CD4-positive, alpha-beta T cell treated with Interleukin-15 for 1 hour (primary cell): ENCODE measurements at regions not wholly inside any gene's neighbourhood (a gene's known extent, or its start where the extent isn't known, plus 50 kb on each side); places are given as distances from the start of the nearest gene placed in this dataset.
"Not testable (repeated sequence)": the region's sequence is repeated elsewhere in the genome, so short reads cannot be mapped to it uniquely, and the experiment has no call there.

Experiments
- DNase-seq: peaks from one replicate; pipeline ENCODE4 v3.0.0-alpha.2; 2020

DNA sequence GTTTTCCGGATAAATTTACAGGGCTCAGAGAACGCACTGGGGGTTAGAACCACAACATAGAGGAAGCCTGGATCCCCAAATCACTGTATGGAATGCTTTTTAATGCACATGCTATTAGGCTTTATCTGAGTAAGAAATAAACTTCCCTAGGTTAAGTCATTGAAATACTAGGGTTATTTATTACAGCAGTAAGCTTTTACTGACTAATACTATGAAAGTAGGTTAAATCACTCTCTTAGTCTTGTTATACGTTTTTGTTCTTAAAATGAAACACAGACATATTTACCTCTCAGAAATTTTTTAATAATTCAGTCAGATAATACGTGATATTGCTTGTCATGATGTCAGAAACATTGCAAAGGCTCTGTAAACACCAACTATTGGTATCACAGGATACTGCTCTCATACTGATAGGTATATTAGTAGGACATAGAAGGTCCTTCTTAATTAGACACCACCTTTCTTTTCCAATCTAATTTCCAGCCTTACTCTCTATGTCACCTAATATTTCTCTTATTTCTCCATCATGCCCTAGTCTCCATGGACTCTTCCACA lies 162.7 kb upstream of the NYAP2 start:
- no peak for DNase-seq

- DNase-seq: no peak
Observed at GRCh38 chr2:225233234-225233633, 166.3 kb upstream of the NYAP2 start.

GRCh38 chr2:225231900-225232299 lies 167.6 kb upstream of the NYAP2 start:
- DNase-seq: no peak

- not testable (repeated sequence) for DNase-seq
Observed at GRCh38 chr2:225229346-225229745, 170.2 kb upstream of the NYAP2 start.

- DNase-seq: no peak
Observed at GRCh38 chr2:225226441-225226840, 173.1 kb upstream of the NYAP2 start.

GRCh38 chr2:225223301-225223700 lies 176.2 kb upstream of the NYAP2 start:
- DNase-seq: no peak

GRCh38 chr2:225207471-225207870 lies 165.2 kb upstream of the DOCK10 start:
- no peak for DNase-seq

DNA sequence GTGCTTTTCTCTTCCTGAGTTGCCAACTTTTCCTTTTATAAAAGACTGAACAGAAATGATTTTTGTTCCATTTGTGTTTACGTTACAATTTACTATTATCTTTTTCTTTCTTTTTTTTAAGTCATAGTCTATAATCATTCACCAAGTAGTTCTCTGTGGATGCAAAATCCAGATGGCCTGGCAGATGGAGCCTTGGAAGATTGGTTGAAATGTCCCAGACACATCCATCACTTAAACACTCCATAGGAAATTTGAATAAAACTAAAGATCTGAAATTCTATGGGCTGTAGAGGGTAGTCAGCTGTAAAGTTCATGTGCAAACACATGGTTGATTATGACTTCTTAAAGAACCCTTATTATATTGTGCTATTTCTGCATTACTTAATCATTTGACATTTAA lies 164.8 kb upstream of the DOCK10 start:
- DNase-seq: no peak

GRCh38 chr2:225196579-225196978 lies 154.3 kb upstream of the DOCK10 start:
- DNase-seq: no peak

GRCh38 chr2:225192869-225193268 lies 150.6 kb upstream of the DOCK10 start:
- no peak for DNase-seq

DNA sequence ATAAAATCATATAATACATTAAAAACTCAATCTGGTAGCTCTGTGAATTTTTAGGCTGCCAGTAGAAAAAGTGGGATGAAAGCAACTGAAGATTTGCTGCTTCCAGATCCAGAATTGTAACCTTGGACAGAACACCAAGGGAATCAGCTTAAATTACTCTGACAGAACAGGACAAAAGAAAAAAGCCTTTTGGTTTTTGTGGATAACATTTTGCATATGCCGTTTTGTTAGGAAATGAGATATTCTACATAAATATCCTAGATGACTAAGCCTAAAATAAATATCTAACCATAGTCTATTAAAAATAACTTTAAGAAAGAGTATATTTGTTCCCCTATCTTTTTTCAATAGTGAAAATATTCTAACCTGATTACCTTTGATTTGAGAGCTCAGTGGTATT lies 148.7 kb upstream of the DOCK10 start:
- no peak for DNase-seq

GRCh38 chr2:225184948-225185347 lies 142.7 kb upstream of the DOCK10 start:
- no peak for DNase-seq

GRCh38 chr2:225182126-225182525 lies 139.9 kb upstream of the DOCK10 start:
- no peak for DNase-seq

GRCh38 chr2:225177098-225177497 lies 134.8 kb upstream of the DOCK10 start:
- no peak for DNase-seq

GRCh38 chr2:225173909-225174308 lies 131.6 kb upstream of the DOCK10 start:
- no peak for DNase-seq

GRCh38 chr2:225171350-225171749 lies 129.1 kb upstream of the DOCK10 start:
- DNase-seq: no peak

DNA sequence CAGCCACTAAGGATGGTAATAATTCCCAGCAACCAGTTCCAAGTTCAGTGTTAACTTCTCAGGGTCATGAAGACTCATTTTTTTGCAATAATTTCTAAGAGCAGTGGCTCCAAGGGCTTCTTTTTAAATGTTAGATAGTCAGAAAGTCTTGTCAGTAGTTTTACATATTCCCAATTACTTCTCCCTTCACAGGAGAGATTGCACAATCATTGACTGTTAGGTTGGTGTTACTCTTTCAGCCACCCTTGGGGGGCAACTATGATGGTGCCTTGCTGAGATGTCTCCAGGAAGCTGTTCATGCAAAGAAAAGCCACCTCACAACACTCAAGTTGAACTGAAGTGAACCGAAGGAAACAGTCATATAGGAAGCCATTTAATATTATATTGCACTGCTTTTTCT lies 127.9 kb upstream of the DOCK10 start:
- DNase-seq: no peak

- no peak for DNase-seq
Observed at GRCh38 chr2:225169396-225169795, 127.1 kb upstream of the DOCK10 start.

DNA sequence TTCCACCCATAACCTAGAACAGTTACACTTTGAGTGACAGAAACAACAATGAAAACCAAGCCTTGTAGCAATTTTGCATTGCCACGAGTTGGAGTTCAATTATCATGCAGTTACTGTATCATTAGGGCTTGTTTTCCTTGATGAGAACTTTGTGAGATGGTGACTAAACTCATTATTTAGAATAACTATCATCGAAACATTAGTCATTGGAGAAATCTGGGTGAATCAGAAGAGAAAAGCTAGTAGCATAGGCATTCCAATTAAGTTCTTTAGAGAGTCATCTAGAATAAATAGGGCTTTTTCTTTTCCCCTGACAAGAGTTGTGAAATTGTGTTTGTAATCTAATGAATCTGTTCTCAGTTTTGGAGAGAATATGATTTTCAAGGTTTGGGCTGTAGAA lies 122.8 kb upstream of the DOCK10 start:
- DNase-seq: no peak

GRCh38 chr2:225164401-225165050 lies 122.3 kb upstream of the DOCK10 start:
- DNase-seq: no peak

DNA sequence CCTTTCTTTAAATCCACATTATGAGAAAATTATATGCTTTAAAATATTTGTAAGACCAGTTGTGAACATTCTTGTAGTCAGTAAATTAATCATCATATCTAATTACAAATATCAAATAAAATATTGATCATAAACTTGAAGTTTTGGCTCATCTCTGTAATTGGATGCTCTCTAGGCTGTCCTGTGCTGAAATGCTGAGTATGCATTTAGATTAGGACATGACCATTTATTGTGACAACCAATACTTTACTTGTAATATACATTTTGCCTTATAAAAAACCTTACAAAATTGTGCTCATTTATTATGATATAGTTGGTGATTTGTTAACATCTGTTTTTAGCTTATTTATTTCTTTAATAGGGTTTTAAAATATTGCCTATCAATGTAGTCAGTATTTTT lies 116.1 kb upstream of the DOCK10 start:
- no peak for DNase-seq

DNA sequence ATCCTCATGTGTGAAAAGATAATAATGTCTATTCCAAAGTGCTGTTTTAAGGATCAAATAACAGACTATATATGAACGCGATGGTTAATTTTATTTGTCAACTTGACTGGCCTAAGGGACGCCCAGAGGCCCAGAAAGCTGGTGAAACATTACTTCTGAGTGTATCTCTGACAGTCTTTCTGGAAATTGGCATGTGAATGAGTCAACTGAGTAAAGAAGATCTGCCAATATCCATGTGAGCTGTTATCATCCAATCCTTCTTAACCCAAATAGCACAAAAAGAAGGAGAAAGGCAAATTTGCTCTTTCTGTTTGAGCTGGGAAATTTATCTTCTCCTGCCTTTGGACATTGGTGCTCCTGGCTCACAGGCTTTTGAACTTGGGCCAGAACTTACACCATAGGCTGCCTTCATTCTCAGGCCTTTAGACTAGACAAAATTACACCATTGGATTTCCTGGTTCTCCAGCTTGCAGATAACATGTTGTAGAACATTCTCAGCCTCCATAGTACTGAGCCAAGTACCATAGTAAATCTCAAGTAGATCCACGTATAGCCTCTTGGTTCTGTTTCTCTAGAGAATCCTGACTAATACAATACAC lies 114.7 kb upstream of the DOCK10 start:
- DNase-seq: no peak

GRCh38 chr2:225140723-225141122 lies 98.5 kb upstream of the DOCK10 start:
- no peak for DNase-seq

DNA sequence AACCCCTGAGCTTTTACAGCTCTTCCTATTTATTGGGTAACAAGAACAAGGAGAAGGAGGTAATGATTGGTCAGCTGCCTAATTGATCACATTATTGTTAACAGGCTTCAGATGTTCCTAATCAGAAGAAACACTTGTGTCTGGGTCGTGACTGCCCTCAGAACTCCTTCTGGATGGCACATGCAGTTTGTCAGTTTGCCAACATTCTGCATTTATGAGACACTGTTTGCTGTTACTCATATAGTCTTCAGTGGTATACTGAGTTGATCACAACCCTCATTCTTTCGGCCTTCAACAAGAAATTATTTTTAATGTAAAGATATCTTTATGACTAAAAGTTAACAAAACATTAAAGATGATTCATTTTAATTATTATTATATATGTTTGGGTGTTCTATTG lies 95.7 kb upstream of the DOCK10 start:
- no peak for DNase-seq

DNA sequence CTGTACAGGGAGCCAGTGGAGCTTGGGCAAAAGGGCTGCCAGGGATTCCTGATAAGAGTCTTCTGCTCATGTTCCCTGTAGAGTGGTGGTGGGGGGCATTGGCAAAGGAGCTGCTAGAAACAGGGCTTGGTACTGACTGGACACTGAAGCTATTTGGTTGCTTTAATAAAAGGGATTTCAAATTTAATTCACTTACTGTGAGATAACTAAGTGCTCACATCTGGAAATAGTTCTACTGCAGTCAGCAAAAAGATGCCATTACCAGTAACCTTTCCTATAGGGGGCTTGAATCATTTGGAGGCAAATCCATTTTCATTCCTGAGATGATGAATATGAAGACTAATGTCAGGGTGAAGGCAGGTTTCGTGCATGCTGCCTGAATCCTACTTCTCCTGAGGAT lies 94.3 kb upstream of the DOCK10 start:
- DNase-seq: no peak
